Hematopoietic multipotent progenitor cell treated with erythropoietin and hydrocortisone succinate and interleukin-3 and kit ligand, for 15 days (in vitro differentiated cells): ENCODE measurements at regions not wholly inside any gene's neighbourhood (a gene's known extent, or its start where the extent isn't known, plus 50 kb on each side); places are given as distances from the start of the nearest gene placed in this dataset.
A peak's percentile ranks its signal among the peaks of the same experiment; 100 is the strongest.

ENCODE experiments used
- DNase-seq: peaks from one replicate; pipeline ENCODE4 v3.0.0-alpha.2; 2015; ENCODE audit warnings: low spot score

GRCh38 chr2:19677825-19678518 lies 223.8 kb downstream of the TTC32 start:
- DNase-seq: no peak

- no peak for DNase-seq
Measured at GRCh38 chr2:19677215-19677777, 224.5 kb downstream of the TTC32 start.

DNA sequence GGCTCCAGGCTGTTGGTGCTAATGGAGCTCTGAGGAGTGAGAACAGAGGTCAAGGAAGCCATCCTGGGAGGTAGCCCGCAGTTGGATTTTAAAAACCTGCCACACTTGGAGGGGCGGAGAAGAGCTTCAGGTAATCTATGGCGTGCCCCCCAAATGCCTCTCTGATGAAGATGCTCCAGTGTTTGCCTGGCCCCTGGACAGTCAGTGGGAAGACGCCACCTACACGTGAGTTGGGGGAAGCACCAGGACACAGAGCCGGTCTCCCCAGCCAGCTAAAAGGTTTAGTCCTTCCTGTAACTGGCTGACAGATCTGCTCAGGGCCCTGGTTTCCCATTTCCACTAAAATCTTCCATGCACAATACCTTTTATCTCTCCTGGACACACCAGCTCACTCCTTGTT lies 225.0 kb downstream of the TTC32 start:
- no peak for DNase-seq

DNA sequence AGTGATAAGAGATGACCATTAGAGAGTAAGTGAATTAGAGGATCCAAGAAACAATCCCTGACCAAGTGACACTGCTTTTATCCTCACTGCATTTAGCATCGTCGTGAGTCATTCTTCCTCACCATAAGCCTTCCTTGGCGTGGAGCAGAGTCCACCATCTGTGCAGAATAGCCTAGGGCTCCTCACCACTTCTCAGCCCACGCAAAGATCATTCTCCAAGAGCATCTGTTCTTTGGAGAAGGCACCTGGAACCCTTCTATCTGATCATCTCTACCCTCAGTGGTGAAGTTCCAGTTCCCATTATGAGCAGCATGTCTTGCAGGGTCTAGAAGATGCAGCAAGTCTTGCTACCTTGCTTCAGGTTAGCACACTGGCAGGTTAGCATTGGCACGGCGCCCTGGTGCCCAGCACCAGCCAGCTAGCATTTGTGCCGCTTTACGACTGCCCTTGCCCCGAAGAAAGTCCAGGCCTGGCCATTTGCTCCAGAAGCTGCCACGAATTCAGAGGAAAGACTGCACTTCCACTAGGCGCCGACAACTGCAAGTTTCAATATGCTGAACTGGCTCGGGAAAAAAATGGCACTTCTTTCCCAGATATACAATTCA lies 225.8 kb downstream of the TTC32 start:
- no peak for DNase-seq

DNA sequence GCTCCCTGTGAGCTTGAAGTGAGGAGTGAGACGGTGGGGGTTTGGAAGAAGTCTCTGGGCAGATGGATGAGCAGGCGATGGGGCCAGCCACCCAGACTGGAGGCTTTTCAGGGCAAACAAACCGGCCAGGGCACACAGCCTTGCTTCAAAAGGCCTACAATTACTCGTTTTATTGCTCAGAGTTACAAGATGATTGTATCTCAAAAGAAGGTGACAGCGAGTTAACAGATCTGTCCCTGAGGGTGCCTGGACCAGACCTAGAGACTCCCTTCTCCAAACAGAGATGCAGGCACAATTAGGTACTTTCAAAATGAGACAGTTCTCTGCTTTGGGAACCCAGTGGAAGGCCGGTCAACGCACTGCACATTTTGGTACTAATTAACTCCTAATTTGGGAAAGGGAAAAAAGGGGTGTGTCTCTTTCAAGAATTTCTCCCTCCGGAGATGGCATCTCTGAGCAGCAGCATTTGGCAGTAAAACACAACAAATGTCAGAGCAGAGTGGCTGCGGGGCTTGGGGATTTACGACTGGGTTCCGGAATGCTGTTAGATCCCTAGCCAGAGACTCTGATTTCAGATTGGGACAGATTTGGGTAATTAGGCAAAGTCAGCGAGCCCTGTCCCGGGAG lies 226.7 kb downstream of the TTC32 start:
- DNase-seq: no peak

GRCh38 chr2:19674051-19675002 lies 227.5 kb downstream of the TTC32 start:
- DNase-seq: no peak

- DNase-seq: peak; percentile 8
Measured at GRCh38 chr2:19673213-19673791, 228.5 kb downstream of the TTC32 start.

DNA sequence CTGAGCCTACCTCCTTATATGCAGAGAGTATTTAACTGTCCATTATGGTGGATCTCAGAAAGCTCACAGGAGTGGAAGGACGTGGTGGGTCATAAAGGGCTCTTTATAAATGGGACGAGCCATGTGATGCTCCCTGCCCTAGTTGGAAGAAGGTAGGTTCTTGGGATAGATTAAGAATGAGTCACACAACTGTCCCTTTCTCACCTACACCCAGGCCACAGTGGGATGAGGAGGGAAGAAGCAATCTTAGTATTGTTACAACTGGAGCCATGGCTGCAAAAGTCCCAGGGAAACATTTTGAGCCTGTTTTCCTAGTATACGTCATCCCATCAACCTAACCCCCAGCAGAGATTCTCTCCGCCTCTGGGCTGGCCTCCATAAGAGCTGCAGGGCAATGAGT lies 229.9 kb downstream of the TTC32 start:
- no peak for DNase-seq

GRCh38 chr2:19671311-19671710 lies 230.5 kb downstream of the TTC32 start:
- no peak for DNase-seq

DNA sequence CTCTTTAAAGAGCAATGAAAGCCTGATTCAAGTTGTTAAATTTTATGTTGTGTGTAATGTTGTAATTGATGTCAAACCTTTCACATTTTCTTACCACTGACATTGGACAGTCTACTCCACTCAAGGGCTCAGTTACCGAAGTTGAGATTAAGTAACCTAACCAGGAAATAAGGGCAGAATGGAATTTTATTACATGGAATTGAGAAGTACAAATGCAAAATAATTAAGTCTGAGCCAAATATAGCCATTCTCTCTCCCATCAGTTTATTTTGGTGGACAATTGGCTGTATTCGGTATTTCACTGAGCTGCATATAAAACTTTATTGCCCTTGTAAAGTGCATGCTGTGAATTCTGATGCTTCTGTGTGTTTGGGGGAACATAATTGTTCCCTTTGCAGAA lies 231.5 kb downstream of the TTC32 start:
- DNase-seq: no peak

- DNase-seq: no peak
Measured at GRCh38 chr2:19669559-19669958, 232.2 kb downstream of the TTC32 start.

DNA sequence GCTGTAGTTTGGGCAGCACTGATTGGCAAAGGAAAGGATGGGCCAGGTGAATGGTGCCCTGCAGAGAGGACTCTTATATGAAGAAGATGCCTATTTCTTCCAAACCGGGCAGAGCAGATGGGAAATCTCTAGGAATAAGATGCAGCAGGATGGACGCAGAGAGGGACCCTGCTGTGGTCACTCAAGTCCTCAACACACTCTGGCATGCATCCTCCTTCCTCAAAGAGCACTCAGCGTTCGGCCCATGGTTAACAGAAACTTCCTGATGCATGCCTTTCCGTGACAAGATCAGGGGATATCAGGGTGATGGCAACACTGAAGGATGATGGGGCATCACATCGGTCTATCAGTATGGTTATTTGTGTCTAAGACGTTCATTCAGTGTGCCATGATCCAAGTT lies 232.7 kb downstream of the TTC32 start:
- no peak for DNase-seq

- no peak for DNase-seq
Measured at GRCh38 chr2:19667536-19667949, 234.2 kb downstream of the TTC32 start.

GRCh38 chr2:19667085-19667484 lies 234.7 kb downstream of the TTC32 start:
- no peak for DNase-seq

- DNase-seq: no peak
Measured at GRCh38 chr2:19664646-19665045, 237.1 kb downstream of the TTC32 start.

DNA sequence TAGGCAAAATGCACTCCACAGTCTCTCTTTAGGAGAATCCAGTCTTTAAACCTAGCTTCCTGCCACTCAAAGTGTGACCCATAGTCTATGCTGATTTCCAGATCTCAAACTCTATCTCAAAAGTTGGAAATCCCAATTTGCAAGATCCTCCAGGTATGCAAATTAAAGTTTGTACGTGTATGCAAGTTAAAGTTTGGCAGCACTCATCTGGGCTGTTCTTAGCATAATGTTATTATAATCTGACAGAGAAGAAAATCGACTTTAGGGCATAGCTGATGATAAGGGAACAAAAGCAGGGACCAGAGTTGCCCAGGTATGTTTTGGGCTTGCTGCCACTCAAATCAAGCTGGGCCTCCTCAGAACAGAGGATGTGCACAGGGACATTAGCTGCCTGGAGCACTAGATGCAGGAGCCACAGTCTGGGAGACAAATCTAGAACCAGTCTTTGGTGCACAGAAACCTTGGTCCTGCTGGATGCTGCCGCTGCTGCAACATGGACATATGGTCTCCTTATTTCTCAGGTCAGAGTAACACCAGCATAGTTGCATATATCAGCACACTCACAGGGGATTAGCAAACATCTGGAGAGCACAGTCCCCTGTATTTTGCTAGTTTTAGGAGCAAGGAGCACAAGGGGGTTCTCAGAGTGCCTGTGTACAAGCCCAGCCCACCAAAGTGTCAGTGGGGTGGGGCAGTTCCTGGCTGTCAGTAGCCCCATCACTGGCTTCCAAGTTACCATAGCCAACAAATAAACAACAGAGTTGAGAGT lies 242.6 kb downstream of the TTC32 start:
- no peak for DNase-seq

DNA sequence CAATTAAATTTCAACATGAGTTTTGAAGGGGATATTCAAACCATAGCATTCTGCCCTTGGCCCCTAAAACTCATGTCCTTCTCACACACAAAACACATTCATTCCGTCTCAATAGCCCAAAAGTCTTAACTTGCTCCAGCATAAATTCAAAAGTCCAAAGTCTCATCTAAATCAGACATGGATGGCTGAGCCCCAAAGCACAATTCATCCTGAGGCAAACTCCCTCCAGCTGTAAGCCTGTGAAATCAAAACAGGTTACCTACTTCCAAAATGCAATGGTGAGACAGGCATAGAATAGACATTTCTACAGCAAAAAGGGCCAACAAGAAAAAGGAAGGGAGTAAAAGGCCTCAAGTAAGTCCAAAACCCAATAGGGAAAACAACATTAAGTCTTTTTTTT lies 245.8 kb downstream of the TTC32 start:
- no peak for DNase-seq

DNA sequence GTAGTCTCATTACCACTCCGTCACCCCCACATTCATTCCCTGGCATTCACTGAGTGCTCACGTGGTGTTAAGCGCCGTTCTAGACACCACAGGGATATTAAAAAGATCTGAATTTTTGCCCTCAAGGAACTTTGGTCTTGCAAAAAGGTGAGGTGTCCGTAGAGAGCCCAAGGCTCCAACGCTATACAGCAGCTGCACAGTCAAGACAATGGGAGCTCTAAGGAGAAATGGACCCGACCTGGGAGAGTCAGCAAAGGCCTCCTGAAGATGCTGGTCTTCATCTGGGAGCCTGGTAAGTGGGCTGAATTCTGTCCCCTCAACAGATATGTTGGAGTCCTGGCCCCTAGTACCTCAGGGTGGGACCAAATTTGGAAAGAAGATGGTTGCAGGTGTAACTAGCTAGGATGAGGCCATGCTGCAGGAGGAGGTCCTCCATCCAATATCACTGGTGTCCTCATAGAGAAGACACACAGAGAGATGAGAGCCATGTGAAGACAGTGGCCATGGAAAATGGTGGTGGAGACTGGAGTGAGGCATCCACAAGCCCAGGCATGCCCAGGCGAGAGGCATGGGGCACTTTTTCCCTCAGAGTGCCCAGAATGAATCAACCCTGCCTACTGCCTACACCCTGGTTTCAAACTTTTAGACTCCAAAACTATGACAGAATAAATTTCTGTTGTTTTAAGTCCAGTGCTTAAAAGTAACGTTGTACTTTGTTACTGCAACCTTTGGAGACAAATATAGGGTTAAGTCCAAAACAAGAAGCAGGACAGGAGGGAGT lies 247.3 kb downstream of the TTC32 start:
- DNase-seq: no peak

DNA sequence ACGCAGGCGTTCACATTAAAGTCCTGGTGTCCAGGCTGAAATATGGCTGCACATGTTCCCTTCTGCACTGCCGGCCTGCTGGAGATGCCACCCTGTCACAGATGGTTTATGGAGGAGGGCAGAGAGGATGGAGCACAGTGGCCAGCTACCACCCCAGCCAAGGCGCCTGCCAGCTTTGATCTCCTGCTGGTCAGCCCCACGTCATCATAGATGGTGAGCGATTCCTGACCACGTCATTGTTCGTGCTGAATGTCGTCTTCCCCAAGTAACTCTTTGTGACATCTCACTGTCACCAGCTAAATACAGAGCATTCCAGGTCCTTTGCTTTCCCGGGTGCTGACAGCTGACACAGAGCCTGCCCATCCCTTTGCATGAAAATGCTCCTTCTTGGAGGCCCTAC lies 248.3 kb downstream of the TTC32 start:
- no peak for DNase-seq

GRCh38 chr2:19652811-19653210 lies 249.0 kb downstream of the TTC32 start:
- DNase-seq: no peak
